ENCODE measurements at regions not wholly inside any gene's neighbourhood (a gene's known extent, or its start where the extent isn't known, plus 50 kb on each side); places are given as distances from the start of the nearest gene placed in this dataset.

DNA sequence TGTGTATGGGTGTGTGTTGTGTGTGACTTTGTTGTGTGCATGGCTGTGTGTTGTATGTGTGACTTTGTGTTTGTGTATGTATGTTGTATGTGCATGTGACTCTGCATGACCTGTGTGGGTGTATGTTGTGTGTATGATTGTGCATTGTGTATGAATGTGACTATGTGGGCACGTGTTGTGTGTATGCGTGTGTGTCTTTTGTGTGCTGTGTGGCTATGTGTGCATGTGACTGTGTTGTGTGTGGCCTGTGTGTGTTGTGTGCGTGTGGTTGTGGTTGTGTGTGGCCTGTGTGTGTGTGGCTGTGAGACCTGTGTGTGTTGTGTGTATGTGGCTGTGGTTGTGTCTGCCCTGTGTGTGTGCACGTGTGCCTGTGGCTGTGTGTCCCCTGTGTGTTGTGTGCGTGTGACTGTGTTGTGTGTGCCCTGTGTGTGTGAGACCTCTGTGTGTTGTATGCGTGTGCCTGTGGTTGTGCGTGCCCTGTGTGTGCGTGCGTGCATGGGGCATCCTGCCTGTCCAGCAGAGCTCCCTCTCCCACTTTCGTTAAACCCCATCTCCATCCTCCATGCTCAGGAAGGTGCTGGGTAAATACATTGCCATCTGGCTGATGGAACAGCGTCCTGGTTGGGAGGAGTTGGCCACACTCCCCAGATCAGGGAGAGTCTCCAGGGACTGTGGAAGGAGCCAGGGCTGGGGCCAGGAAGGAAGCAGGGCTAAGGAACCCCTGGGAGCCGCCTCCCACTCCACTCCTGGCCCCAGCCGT is 90.1 kb upstream of the GSE1 start:
- Histone ChIP-seq H3K36me3 (no peaks in the 10 kb centered on the region), H3K9me3 (no peaks in the 10 kb centered on the region), H3K27me3 (no peaks in the 10 kb centered on the region), H3K4me1 (peaks cover 34 to 52% of the 10 kb centered on the region in 2 donors), H3K4me3 (replicated peaks in 1 of 3) (no peak overlapping the region), H3K27ac (peak overlapping the region; percentile 37 to 71 (median 41))
- intact Hi-C loops (cut with DNase I), result no loop called here
- 67 to 72% methylated on average over 10 to 11 of the region's 13 CpGs for WGBS, 2 donors
- TF ChIP-seq POLR2A (IDR thresholded peaks at IDR 0.05), result no peak
- TF ChIP-seq, protein P1, sequence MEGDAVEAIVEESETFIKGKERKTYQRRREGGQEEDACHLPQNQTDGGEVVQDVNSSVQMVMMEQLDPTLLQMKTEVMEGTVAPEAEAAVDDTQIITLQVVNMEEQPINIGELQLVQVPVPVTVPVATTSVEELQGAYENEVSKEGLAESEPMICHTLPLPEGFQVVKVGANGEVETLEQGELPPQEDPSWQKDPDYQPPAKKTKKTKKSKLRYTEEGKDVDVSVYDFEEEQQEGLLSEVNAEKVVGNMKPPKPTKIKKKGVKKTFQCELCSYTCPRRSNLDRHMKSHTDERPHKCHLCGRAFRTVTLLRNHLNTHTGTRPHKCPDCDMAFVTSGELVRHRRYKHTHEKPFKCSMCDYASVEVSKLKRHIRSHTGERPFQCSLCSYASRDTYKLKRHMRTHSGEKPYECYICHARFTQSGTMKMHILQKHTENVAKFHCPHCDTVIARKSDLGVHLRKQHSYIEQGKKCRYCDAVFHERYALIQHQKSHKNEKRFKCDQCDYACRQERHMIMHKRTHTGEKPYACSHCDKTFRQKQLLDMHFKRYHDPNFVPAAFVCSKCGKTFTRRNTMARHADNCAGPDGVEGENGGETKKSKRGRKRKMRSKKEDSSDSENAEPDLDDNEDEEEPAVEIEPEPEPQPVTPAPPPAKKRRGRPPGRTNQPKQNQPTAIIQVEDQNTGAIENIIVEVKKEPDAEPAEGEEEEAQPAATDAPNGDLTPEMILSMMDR (IDR thresholded peaks at IDR 0.05), result no peak
- peak in 1 of 2 donors; percentile 48 for DNase-seq

DNA sequence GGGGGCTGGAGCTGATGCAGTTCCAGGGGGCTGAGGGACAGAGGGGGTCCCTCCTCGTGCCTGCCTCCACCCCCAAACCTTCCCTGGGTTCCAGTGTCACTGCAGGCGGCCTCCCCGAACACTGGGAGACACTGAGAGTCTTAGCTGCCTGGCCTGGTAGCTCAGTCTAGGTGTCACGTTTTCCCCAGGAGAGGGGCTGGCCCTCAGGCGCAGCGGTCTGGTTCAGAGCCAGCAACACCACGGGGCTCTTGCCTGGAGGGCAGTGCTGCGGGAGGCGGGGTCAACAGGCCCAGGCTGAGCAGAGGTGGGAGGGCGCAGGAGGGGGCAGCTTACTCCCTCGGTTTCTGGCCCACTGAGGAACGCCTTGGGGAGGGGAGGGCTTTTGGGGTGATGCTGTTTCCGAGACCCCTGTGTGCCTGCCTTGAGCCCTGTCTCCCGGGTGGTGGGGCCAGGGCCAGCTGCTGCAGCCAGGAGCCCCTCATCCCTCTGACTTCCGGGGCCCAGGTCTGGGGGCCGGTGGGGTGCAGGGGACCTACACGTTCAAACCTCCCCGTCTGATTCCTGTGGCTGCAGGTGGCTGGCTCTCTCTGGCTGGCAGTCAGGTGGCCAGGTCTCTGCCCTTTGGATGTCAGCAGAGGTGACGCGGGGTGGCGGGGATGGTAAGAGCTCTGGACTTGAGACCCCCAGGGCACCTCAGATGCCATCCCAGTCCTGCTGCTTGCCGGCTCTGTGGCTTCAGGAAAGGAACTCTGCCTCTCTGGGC is 89.3 kb upstream of the GSE1 start:
- TF ChIP-seq POLR2A (IDR thresholded peaks at IDR 0.05), result no peak
- TF ChIP-seq, protein P1 (IDR thresholded peaks at IDR 0.05), result no peak
- Histone ChIP-seq H3K36me3 (no peaks in the 10 kb centered on the region), H3K4me3 (replicated peaks in 1 of 3) (no peak overlapping the region), H3K27me3 (no peaks in the 10 kb centered on the region), H3K27ac (peak overlapping the region; percentile 37 to 71 (median 41)), H3K9me3 (no peaks in the 10 kb centered on the region), H3K4me1 (peaks cover 34 to 52% of the 10 kb centered on the region in 2 donors)
- intact Hi-C loops (cut with DNase I), result no loop called here
- DNase-seq, result peak; percentile 94
- WGBS, 2 donors, result 26% methylated on average over 18 of the region's 22 CpGs; no CpG with 5 or more reads in 1 of the 2 donors

DNA sequence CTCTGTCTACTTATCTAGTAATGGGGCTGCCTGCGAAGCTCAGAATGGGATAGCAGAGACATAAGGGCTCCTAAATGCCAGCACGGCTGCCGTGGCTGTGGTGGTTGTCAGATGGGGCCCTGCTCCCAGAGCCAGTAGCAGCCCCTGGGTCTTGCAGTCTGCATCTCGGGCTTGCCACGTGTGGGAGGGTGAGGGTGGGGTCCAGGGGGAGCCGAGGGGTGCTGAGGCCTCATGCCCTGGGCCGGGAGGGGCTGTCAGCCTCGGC is 88.8 kb upstream of the GSE1 start:
- TF ChIP-seq POLR2A (IDR thresholded peaks at IDR 0.05), result no peak
- TF ChIP-seq, protein P1 (IDR thresholded peaks at IDR 0.05), result no peak

DNA sequence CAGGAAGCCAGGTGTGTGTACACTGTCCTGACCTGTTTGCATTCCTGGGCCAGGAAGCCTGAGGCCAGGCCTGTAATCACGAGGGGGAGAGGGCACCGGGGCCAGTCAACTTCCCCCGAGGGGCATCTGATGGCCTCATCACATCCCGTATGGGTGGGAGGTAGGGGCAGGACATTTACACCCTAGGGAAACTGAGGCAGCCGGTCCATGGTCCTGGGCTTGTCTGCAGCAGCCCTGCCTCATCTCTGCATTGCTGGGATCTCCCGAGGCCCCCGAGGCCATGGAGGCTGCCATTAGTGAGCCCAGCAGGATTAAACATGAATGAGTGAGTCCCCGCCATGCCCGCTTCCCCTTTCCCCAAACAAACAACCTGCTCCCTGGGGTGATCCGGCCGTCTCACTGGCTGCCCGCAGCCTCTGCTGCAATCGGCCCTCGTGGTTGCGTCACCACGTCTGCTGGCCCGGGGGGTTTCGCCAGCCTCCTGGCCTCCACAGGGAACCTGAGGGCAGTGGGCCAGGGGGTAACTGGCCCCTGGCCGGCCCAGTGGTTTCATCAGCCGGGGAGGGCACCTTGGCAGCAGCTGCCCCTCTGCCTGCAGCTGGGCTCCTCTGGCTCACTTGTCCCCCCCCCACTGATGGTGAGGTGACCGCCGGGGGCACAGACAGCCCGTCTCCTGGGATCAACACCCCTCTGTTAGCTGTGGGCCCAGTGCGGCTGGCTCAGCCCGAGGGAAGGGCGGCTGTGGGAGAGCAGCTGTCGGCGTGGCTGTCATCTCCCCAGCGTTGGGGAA is 88.3 kb upstream of the GSE1 start:
- peak overlapping the region in 2 of 3 donors; percentile 14 to 44 for H3K27ac ChIP-seq
- no peaks in the 10 kb centered on the region for H3K36me3 ChIP-seq
- no peak overlapping the region for H3K4me3 ChIP-seq (replicated peaks in 1 of 3)
- 85 to 88% methylated on average over 9 to 19 of the region's 29 CpGs for WGBS, 2 donors
- peaks cover 34 to 52% of the 10 kb centered on the region in 2 donors for H3K4me1 ChIP-seq
- TF ChIP-seq, protein P1 (IDR thresholded peaks at IDR 0.05), result no peak
- TF ChIP-seq POLR2A (IDR thresholded peaks at IDR 0.05), result no peak
- peak; percentile 39 to 42 for DNase-seq
- H3K27me3 ChIP-seq, result no peaks in the 10 kb centered on the region
- intact Hi-C loops (cut with DNase I), result no loop called here
- no peaks in the 10 kb centered on the region for H3K9me3 ChIP-seq

More for the DNA sequence above, 88.8 kb upstream of the GSE1 start:
- Histone ChIP-seq H3K36me3 (no peaks in the 10 kb centered on the region), H3K27me3 (no peaks in the 10 kb centered on the region), H3K9me3 (no peaks in the 10 kb centered on the region), H3K27ac (peak overlapping the region in 2 of 3 donors; percentile 14 to 44), H3K4me3 (replicated peaks in 1 of 3) (no peak overlapping the region), H3K4me1 (peaks cover 34 to 52% of the 10 kb centered on the region in 2 donors)
- intact Hi-C loops (cut with DNase I), result no loop called here
- 67% methylated on average over 3 of the region's 8 CpGs; no CpG with 5 or more reads in 1 of the 2 donors for WGBS, 2 donors
- DNase-seq, result no peak

Data from thyroid gland (tissue), 4 donors.